Fibroblast of villous mesenchyme (primary cell): ENCODE measurements at regions not wholly inside any gene's neighbourhood (a gene's known extent, or its start where the extent isn't known, plus 50 kb on each side); places are given as distances from the start of the nearest gene placed in this dataset.
"Not testable (repeated sequence)": the region's sequence is repeated elsewhere in the genome, so short reads cannot be mapped to it uniquely, and the experiment has no call there.

Source experiments
- DNase-seq: peaks from one replicate; pipeline ENCODE4 v3.0.0-alpha.2; 2010; ENCODE audit warnings: low read depth
- H3K4me3 ChIP-seq: 2 replicates; pipeline ENCODE4 v1.5.1; 2011; ENCODE audit warnings: low read depth, mild to moderate bottlenecking, low read length
- TF ChIP-seq, protein P1 (sequence below): IDR thresholded peaks from 2 replicates; pipeline ENCODE4 v1.5.1; 2012; ENCODE audit warnings: low read depth, mild to moderate bottlenecking, low read length; ENCODE audit not compliant: insufficient read depth

- TF ChIP-seq, protein P1, sequence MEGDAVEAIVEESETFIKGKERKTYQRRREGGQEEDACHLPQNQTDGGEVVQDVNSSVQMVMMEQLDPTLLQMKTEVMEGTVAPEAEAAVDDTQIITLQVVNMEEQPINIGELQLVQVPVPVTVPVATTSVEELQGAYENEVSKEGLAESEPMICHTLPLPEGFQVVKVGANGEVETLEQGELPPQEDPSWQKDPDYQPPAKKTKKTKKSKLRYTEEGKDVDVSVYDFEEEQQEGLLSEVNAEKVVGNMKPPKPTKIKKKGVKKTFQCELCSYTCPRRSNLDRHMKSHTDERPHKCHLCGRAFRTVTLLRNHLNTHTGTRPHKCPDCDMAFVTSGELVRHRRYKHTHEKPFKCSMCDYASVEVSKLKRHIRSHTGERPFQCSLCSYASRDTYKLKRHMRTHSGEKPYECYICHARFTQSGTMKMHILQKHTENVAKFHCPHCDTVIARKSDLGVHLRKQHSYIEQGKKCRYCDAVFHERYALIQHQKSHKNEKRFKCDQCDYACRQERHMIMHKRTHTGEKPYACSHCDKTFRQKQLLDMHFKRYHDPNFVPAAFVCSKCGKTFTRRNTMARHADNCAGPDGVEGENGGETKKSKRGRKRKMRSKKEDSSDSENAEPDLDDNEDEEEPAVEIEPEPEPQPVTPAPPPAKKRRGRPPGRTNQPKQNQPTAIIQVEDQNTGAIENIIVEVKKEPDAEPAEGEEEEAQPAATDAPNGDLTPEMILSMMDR = no peak
- no peak for DNase-seq
- no peak overlapping the region for H3K4me3 ChIP-seq
Observed at GRCh38 chr6:90676516-90677300, 89.8 kb upstream of the MAP3K7 start.

DNA sequence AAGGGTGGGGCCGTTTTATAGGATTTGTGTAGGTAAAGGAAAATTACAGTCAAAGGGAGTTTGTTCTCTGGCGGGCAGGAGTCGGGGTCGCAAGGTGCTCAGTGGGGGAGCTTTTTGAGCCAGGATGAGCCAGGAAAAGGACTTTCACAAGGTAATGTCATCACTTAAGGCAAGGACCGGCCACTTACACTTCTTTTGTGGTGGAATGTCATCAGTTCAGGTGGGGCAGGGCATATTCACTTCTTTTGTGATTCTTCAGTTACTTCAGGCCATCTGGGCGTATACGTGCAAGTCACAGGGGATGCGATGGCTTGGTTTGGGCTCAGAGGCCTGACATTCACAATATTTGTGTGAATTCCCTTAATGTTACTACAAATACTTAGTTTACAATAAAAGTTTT lies 88.2 kb upstream of the MAP3K7 start:
- DNase-seq, H3K4me3 ChIP-seq: not testable (repeated sequence)

- DNase-seq, H3K4me3 ChIP-seq: not testable (repeated sequence)
Observed at GRCh38 chr6:90674077-90674476, 87.2 kb upstream of the MAP3K7 start.

DNA sequence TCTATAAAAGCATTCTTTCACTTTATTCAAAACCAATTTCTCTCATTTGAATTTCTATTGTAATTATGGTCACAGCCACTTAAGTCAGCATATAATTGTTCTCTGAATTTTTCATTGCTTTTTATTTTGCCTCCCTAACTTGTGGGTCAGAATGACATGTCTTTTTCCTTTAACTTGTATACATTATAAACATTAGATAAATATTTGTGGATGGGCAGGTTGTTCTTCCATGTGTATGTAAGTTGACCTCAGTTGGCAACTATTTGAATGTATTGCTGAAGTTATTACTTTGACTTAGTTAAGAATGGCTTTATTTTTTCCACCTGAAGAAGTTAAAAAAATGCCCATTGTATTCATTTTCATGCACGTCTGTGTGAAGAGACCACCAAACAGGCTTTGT lies 83.0 kb upstream of the MAP3K7 start:
- TF ChIP-seq, protein P1 = no peak
- H3K4me3 ChIP-seq = no peak overlapping the region
- DNase-seq = no peak

- TF ChIP-seq, protein P1 = no peak
- no peak overlapping the region for H3K4me3 ChIP-seq
- DNase-seq = no peak
Observed at GRCh38 chr6:90669420-90669819, 82.5 kb upstream of the MAP3K7 start.

- TF ChIP-seq, protein P1 = no peak
- DNase-seq = no peak
- H3K4me3 ChIP-seq = no peak overlapping the region
Observed at GRCh38 chr6:90668141-90668540, 81.3 kb upstream of the MAP3K7 start.

DNA sequence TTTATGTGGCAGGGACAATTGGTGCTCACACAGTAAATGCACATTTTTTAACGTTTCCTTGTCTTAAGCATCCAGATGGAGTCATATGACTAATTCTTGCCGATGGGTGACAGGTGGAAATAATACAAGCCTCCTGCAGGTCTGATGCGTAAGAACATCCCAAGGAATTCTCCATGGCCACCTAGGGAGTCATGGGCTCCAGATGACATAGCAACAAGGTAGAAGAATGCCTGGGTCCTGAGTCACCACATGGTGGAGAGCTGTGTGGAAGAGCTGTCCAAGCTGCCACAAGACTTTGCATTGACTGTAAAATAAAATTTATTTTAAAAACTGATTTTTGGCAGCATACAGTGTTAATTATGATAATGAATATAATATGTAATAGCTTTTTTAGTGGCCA lies 77.0 kb upstream of the MAP3K7 start:
- no peak for DNase-seq
- no peak overlapping the region for H3K4me3 ChIP-seq
- TF ChIP-seq, protein P1 = no peak

- TF ChIP-seq, protein P1 = no peak
- DNase-seq = no peak
Observed at GRCh38 chr6:90663106-90663505, 76.2 kb upstream of the MAP3K7 start.

More at GRCh38 chr6:90663106-90663505, 76.2 kb upstream of the MAP3K7 start:
- no peak overlapping the region for H3K4me3 ChIP-seq
